Hematopoietic multipotent progenitor cell (in vitro differentiated cells): ENCODE measurements at regions not wholly inside any gene's neighbourhood (a gene's known extent, or its start where the extent isn't known, plus 50 kb on each side); places are given as distances from the start of the nearest gene placed in this dataset.
A peak's percentile ranks its signal among the peaks of the same experiment; 100 is the strongest.
"Not testable (repeated sequence)": the region's sequence is repeated elsewhere in the genome, so short reads cannot be mapped to it uniquely, and the experiment has no call there.

Experiments used
- DNase-seq, 3 donors: peaks; one replicate each; pipeline ENCODE4 v3.0.0-alpha.2; 2011 to 2015; ENCODE audit warnings: low read depth in 2 of 3, low spot score in 2 of 3

DNA sequence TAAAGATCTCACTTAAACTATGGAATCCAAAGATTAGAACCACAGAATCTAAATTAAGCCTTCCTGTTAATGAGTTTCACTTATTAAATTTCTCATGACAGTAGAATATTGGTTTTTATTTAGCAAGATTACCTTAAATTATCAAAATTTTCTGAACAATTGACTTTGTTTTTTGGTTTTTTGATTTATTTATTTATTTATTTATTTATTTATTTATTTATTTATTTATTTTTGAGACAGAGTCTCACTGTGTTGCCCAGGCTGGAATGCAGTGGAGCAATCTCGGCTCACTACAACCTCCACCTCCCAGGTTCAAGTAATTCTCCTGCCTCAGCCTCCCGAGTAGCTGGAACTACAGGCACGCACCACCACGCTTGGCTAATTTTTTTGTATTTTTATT is 538.6 kb downstream of the AMY1C start:
- not testable (repeated sequence) for DNase-seq

DNA sequence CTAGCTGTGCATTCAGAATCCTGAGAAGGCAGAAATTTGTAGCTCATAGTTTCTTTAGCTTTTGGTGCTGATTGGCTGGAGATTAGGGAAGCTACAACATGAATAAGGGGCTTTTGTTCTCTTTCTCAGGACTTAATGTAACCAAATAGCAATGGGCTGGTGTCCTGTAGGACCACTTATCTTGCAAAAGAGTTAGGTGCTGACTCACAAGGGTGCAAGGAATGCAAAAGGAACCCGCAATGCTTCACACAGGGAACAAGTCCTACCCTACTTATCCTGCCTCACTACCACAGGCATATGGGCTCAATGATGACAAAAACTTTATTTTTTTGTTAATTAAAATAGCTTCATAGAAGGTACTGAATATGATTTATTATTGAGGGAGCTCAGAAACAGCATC is 541.5 kb downstream of the AMY1C start:
- DNase-seq: no peak

DNA sequence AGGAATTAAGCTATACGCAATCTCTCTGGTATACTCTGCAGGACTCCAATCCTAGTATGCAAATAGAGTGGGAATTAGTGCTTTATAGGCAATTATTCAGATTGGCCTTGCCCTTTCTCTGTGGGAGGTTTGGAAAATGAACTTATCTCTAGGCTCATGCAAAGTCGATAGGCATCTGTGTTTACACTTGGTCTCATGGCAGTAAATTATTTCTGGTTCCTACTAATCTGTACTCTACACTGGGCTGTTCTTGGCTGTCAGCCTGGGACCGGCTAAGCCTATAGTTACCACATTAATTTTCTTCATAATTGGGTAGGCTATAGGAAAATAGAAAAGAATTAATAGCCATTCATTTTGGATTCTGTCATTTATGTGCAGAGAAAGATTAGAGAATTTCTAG is 544.6 kb downstream of the AMY1C start:
- DNase-seq: peak in 1 of 3 donors; percentile 1

DNA sequence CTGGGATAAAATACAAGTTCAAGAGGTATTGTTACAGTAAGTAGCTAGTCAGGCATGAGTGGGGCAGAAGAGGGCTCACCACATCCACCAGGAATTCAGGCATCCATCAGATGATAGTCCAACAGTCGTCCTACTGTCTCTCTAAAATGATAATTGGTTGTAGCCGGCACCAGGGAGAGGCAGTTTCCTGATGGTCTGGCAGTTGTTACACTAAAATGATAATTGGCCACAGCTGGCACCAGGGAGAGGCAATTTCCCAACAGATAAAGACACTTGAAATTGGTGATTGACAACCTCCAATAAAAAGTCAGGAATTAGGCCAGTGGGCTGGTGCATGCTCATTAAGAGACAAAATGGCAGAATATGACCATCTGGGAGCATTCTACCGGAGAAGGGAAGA is 545.8 kb downstream of the AMY1C start:
- no peak for DNase-seq

DNA sequence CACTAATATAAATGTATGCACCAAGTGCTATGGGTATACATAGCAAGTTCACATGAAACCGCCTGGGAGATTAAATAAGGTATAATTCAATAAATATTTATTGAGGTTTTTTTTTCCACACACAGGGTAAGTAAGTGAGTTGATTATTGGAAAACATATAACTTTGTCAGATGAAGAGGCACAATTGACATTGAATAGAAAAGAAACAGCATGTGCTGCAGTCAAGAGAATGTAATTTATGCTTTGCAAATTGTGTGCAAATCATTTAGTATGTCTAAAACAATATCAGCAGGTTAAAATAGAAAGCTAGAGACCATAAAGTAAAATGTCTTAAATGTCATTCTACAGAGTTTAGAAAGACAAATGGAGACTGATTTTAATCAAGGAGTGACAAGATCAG is 560.0 kb downstream of the AMY1C start:
- DNase-seq: no peak

DNA sequence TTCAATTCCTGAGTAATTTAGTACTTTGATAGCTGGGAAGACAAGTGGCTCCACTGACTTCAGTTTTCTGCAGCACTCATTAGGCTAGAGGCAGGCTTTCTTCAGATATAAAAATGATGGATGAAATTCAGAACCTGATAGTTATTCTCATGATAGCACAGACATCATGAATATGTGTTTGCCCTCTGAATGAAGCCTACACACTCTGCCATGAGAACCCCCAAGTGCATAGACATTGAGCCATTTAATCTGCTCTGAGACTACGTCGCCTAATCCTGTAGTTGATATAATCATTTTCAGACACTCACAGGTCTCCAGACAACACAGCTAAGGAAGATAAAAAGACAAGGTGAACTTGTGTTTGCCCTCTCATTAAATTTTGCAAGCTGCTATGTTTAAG is 566.1 kb downstream of the AMY1C start:
- no peak for DNase-seq

DNA sequence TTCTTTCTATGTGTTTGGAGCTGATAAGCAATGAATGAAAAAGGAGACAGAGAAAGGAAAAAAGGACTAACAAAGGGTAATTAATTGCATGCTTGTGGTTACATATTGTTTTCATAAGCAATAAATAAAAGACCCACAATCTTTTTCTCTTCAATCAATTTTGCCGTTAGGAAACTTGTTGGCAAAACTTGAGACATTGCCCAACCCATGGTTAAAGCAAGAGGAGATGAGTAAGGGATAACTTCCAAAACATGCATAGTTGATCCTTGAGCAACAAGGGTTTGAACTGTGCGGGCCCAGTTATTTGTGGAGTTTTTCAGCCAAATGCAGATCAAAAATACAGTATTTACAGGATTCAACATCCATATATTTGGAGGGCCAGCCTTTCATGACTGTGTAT is 572.4 kb downstream of the AMY1C start:
- DNase-seq: no peak

DNA sequence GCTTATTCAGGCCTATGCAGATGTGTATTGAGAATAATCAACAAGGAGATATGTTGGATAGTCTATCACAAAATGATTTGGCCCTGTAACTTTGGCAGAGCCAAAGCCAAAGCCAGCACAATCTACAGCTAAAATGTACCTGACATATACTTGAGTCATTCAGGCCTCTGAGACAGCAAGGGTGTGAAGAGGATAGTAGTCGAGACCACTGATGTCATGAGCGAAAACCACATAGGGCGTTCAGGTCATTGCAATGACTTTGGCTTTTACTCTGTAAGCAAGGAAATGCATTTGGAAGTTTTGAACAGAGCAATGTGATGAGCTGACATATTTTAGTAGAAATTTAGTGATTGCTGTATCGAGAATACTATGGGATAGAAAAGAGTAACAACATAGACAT is 579.6 kb downstream of the AMY1C start:
- no peak for DNase-seq

DNA sequence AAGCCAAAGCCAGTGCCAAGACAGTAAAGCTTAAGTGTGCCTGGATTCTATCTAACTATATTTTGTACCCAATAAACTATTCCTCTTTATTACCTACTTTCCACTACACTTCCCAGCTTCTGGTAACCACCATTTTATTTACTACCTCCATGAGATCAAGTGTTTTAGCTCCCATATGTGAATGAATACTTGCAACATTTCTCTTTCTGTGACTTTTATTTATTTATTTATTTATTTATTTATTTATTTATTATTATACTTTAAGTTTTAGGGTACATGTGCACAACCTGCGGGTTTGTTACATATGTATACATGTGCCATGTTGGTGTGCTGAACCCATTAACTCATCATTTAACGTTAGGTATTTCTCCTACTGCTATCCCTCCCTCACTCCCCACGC is 582.1 kb downstream of the AMY1C start:
- no peak for DNase-seq

DNA sequence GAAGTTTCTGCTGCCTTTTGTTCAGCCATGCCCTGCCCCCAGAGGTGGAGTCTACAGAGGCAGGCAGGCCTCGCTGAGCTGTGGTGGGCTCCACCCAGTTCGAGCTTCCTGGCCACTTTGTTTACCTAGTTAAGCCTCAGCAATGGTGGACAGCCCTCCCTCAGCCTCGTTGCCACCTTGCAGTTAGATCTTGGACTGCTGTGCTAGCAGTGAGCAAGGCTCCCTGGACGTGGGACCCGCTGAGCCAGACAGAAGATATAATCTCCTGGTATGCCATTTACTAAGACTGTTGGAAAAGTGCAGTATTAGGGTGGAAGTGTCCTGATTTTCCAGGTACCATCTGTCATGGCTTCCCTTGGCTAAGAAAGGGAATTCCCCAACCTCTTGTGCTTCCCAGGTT is 588.2 kb downstream of the AMY1C start:
- DNase-seq: not testable (repeated sequence)

DNA sequence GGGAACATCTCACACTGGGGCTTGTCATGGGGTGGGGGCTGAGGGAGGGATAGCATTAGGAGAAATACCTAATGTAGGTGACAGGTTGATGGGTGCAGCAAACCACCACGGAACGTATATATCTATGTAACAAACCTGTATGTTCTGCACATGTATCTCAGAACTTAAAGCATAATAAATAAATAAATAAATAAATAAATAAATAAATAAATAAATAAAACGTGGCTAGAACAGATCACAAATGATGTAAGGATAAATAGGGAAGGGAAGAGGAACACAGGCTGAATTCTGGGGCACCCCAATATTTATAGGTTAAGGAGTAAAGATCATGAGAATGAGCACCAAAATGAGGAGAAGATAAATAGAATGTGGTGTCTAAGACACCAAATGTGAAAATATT is 592.2 kb downstream of the AMY1C start:
- no peak for DNase-seq

DNA sequence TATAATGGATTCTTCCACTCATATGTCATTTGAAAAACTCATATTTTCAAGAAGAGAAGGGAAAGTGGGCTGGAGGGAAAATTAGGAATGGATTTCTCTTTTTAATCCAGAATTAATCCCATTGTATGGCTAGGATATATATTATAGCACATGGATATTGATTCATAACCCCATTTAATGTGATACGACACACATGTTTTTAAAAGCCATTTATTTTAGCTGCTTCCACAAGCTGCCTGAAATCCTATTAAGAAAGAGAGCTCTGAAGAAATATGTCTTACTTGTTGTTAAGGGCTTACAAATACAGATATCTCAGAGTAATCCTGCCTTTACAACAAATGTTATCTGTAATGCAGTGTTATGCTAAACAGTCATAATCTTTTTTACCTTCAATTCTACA is 598.6 kb downstream of the AMY1C start:
- DNase-seq: no peak

DNA sequence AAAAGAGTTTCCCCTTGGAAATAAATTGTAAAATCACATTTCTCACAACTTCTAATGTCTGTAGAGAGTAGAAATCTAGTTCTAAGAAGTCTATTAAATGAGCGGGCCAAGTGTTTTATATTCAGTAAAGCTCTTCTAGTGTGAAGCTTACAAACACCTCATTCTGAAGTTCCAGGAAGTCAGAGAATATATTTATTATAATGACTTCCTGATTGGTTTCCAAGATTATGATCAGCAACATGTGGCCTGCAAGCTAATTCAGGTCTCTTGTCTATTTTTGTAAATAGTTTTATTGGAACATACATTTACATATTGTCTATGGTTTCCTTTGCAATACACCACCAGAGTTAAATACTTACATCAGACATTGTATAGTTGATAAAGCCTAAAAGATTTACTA is 603.9 kb downstream of the AMY1C start:
- DNase-seq: no peak

DNA sequence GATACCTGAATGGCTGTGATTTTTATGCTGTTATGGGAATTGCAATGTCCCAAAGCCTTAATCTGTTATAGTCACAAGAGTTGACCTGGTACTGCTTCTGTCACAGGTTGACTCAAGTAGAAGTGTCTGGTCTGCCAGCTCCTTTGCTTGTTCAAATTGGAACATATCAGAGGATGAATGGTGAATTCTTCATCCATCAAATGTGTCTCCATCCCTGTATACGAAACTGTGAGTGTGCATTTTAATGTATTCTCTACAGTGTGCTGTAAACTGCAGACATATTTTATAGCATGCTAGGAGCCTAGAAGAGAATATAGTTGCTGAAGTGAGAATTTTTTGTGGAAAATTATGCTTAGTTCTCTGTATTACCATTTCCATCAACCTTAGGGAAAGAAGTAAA is 608.4 kb downstream of the AMY1C start:
- DNase-seq: no peak

DNA sequence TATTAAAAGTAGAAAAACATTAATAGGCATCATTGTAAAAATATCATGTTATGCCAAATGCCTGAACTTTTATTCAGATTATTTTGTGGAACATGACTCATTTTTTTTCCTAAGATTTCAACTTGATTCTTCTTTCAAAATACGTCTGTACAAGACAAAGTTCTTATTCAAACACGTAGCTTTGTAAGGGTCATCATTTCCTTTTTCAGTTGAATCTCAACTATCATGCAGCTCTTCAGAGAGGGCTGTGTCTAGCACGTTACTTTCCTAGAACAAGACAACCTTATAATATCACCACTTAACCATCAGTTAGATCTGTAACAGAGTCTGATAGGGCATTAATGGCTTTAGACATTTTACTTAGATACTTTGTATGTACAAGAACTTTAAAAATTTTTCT is 608.9 kb downstream of the AMY1C start:
- DNase-seq: no peak

DNA sequence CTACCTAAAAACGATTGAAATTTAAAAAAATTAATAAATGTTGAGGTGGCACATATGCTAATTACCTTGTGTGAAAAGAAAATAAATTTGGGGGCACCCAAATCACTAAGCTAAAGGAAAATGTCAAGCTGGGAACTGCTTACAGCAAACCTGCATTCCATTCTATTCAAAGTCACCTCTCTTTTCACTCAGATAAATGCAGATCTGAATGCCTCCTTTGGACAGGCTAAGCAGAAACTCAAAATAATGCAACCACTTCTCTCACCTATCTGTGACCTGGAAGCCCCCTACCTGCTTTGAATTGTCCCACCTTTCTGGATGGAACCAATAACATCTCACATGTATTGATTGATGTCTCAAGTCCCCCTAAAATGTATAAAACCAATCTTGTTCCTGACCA is 628.7 kb downstream of the AMY1C start:
- no peak for DNase-seq

DNA sequence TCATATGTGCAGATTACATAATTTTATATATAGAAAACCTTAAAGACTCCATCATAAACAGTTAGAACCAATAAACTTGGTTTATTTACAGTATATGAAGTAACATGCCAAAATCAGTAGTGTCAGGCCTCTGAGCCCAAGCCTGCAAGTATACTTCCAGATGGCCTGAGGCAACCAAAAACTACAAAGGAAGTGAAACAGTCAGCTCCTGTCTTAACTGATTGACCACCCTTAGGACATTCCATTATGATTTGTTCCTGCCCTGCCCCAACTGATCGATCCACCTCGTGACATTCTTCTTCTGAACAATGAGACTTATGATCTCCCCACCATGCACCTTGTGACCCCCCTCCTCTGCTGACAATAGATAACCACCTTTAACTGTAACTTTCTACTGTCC is 630.3 kb downstream of the AMY1C start:
- no peak for DNase-seq

DNA sequence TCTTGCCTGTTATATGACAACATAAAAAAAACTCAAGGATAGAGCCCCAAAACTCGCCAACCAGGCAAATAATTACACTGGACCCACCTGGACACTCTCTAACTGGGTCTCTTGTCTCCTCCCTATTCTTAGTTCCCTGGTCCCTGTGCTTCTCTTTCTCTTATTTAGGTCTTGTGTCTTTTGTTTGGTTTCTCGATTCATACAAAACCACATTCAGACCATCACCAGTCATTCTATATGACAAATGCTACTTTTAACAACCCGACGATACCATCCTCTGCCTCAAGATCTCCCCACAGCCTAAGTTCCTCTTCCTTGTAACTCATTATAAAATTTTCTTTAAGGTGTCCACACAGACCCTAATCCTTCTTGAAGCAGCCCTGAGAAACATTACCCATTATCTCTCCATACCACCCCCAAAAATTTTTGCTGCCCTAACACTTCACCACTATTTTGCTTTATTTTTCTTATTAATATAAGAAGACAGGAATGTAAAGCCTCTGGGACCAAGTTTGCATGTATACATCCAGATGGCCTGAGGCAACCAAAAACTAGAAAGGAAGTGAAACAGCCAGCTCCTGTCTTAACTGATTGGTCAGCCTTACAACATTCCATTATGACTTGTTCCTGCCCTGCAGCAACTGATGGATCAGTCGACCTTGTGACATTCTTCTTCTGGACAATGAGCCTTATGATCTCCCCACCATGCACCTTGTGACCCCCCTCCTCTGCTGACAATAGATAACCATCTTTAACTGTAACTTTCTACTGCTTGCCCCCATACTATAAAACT is 638.2 kb downstream of the AMY1C start:
- DNase-seq: no peak

DNA sequence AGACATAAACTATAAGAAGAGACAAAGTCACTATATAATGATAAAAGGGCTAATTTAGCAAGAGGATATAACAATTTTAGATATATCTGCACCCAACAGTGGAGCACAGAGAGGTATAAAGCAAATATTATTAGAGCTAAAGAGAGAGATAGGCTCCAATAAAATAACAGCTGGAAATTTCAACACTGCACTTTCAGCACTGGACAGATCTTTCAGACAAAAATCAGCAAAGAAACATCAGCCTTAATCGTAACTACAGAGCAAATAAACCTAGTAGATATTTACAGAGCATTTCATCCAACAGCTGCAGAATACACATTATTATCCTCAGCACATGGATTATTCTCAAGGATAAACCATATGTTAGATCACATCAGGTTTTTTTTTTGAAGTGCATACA is 642.9 kb downstream of the AMY1C start:
- DNase-seq: no peak

DNA sequence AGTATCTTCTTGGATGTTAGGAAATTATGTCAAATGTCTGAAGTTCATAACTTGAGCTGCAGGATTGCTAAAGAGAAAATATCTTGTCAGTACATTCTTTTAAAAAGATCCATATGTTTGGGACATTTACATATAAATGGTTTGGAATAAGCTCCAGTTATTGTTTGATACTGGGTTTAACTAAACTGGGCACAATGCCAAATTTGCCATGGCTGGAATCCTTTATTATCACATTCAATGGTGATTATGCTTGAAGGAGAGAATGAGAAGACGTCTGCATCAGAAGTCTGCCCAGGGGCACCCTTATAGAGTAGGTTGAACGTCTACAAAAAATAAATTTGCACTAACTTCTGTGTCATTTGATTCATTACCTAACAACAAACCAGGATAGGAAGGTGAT is 652.5 kb downstream of the AMY1C start:
- no peak for DNase-seq

DNA sequence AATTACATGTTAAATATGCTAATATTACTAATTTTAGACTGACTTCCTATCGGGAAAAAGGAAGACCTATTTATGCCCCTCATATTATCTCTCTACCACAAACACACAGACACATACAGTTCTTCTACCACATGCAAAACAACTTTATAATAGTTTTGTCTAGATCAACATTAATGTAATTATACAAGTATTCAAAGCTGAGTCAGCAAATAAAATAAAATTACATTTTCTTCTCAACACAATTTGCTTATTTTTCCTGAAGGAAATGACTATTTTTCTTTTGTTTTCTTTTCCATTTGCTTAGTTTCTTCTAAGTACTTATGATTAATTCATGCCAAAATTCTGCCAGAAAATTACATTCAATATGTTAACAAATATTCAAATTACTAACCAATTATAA is 654.2 kb downstream of the AMY1C start:
- DNase-seq: no peak

DNA sequence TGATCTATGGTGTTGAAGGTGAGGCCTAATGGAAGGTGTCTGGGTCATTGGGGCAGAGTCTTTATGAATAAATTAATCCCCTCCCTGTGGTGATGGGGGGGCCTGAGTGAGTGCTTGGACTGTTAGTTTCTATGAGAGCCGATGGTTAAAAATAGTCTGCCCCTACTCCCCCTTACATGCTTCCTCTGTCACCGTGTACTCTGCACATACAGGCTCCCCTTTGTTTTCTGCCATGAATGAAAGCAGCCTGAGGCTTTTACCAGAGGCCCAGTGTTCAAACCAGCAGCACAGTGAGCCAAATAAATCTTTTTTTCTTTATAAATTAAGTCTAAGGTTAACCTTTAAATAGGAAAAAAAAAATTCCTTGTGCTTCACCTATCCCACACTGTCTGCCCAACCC is 657.0 kb downstream of the AMY1C start:
- DNase-seq: no peak

DNA sequence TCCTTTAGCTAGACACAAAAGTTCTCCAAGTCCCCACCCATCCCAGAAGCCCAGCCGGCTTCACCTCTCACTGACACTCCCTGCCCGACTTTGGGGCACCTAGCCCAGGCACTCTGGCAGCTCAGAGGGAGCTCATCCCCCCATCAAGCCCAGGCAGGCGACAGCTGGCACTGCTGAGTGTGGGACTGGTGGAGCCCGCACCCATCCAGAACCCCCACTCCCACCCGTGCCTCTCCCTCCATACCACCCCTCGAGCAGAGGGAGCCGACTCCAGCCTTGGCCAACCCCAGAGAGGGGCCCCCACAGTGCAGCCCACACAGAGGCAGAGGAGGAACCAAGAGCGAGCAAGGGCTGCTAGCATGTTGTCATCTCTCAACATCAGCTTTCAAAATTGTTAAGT is 658.6 kb downstream of the AMY1C start:
- no peak for DNase-seq
